IMR-90 (cell line): ENCODE measurements at regions not wholly inside any gene's neighbourhood (a gene's known extent, or its start where the extent isn't known, plus 50 kb on each side); places are given as distances from the start of the nearest gene placed in this dataset.

ENCODE experiments used
- ATAC-seq: fragments of 200-7000 bp; cut with Tn5 transposase; 2 replicates; pipeline ENCODE4 v1.9.1; 2020; ENCODE audit warnings: low read depth, mild to moderate bottlenecking, moderate library complexity
- BruUV-seq: library from RNA; stranded (reverse); fragments of 400-500 nt; replicated peaks from 2 replicates; lab custom pipeline; 2021; lab: Mats Ljungman, UMichigan
- CTCF ChIA-PET: fragments of 300-600 bp; formaldehyde crosslinking; extraction: SDS; loops from one replicate; lab custom pipeline; 2021; ENCODE audit warnings: antibody characterized with exemption; lab: Yijun Ruan, JAX
- POLR2A ChIA-PET: fragments of 300-600 bp; sonication (Branson Sonifier 250); formaldehyde crosslinking; loops from one replicate; lab custom pipeline; 2022; ENCODE audit warnings: antibody characterized with exemption; ENCODE audit not compliant: unreplicated experiment; lab: Charles Lee
- DNase-seq: peaks from one replicate; pipeline ENCODE4 v3.0.0; 2013
- H2AFZ ChIP-seq: replicated peaks from 2 replicates; pipeline ENCODE3; 2013; ENCODE audit warnings: low read length, mild to moderate bottlenecking; ENCODE audit not compliant: poor library complexity
- H2AK5ac ChIP-seq: 2 replicates; pipeline ENCODE4 v1.6.1; 2013; ENCODE audit warnings: low read depth, low read length, inconsistent platforms
- H2AK9ac ChIP-seq: replicated peaks from 2 replicates; pipeline ENCODE3; 2013; ENCODE audit warnings: mild to moderate bottlenecking, low read depth, low read length, moderate library complexity; ENCODE audit not compliant: poor library complexity
- H2BK120ac ChIP-seq: 2 replicates; pipeline ENCODE4 v1.6.1; 2013; ENCODE audit warnings: low read depth, low read length, inconsistent platforms
- H2BK15ac ChIP-seq: 3 replicates; pipeline ENCODE4 v1.6.1; 2013; ENCODE audit warnings: low read depth, low read length, inconsistent platforms
- H2BK20ac ChIP-seq: 2 replicates; pipeline ENCODE4 v1.6.1; 2013; ENCODE audit warnings: low read depth, mild to moderate bottlenecking, inconsistent platforms, low read length, moderate library complexity
- H2BK5ac ChIP-seq: 2 replicates; pipeline ENCODE4 v1.6.1; 2013; ENCODE audit warnings: mild to moderate bottlenecking, low read depth, low read length, inconsistent platforms; ENCODE audit not compliant: poor library complexity, severe bottlenecking
- H3K14ac ChIP-seq: replicated peaks from 2 replicates; pipeline ENCODE4 v1.6.1; 2013; ENCODE audit warnings: low read depth, low read length, inconsistent platforms
- H3K18ac ChIP-seq: 2 replicates; pipeline ENCODE4 v1.6.1; 2013; ENCODE audit warnings: low read depth, low read length, control low read depth
- H3K23ac ChIP-seq: 2 replicates; pipeline ENCODE4 v1.6.1; 2013; ENCODE audit warnings: low read depth, low read length, inconsistent platforms
- H3K27ac ChIP-seq: 2 replicates; pipeline ENCODE4 v1.5.1; 2013; ENCODE audit warnings: mild to moderate bottlenecking, control low read depth, low read length; ENCODE audit not compliant: insufficient read depth
- H3K27me3 ChIP-seq: 2 replicates; pipeline ENCODE4 v1.6.1; 2013; ENCODE audit warnings: low read length; ENCODE audit not compliant: control insufficient read depth, insufficient read depth
- H3K36me3 ChIP-seq: 2 replicates; pipeline ENCODE4 v1.6.1; 2013; ENCODE audit warnings: low read length, mixed read lengths; ENCODE audit not compliant: control insufficient read depth, insufficient read depth
- H3K4ac ChIP-seq: 2 replicates; pipeline ENCODE4 v1.6.1; 2013; ENCODE audit warnings: low read depth, low read length, inconsistent platforms
- H3K4me1 ChIP-seq: 2 replicates; pipeline ENCODE4 v1.6.1; 2013; ENCODE audit warnings: low read length, mixed read lengths; ENCODE audit not compliant: control insufficient read depth, insufficient read depth
- H3K4me2 ChIP-seq: 2 replicates; pipeline ENCODE4 v1.6.1; 2013; ENCODE audit warnings: low read depth, mild to moderate bottlenecking, control low read depth, low read length, moderate library complexity
- H3K4me3 ChIP-seq: 2 replicates; pipeline ENCODE4 v1.5.1; 2013; ENCODE audit warnings: low read depth, mild to moderate bottlenecking, control low read depth, low read length, moderate library complexity; ENCODE audit not compliant: insufficient read depth
- H3K56ac ChIP-seq: 2 replicates; pipeline ENCODE4 v1.6.1; 2013; ENCODE audit warnings: low read length, inconsistent platforms; ENCODE audit not compliant: insufficient read depth; ENCODE audit errors: extremely low read depth
- H3K79me1 ChIP-seq, 2 experiments: 2 replicates each; pipeline ENCODE4 v1.6.1; 2013; ENCODE audit warnings: low read length in 2 of 2, inconsistent platforms in 1 of 2, low read depth in 1 of 2
- H3K9ac ChIP-seq: 2 replicates; pipeline ENCODE4 v1.6.1; 2013; ENCODE audit warnings: low read depth, low read length, control low read depth
- H3K9me1 ChIP-seq: 2 replicates; pipeline ENCODE4 v1.6.1; 2013; ENCODE audit warnings: low read length, inconsistent platforms; ENCODE audit not compliant: insufficient read depth
- H3K9me3 ChIP-seq: 2 replicates; pipeline ENCODE4 v1.6.1; 2013; ENCODE audit warnings: low read length; ENCODE audit not compliant: control insufficient read depth, insufficient read depth
- H4K20me1 ChIP-seq: 2 replicates; pipeline ENCODE4 v1.6.1; 2013; ENCODE audit warnings: low read length, inconsistent platforms; ENCODE audit not compliant: insufficient read depth
- H4K5ac ChIP-seq: 2 replicates; pipeline ENCODE4 v1.6.1; 2013; ENCODE audit warnings: mild to moderate bottlenecking, low read depth, low read length, control low read depth
- H4K8ac ChIP-seq, 2 experiments: 2 replicates each; pipeline ENCODE4 v1.6.1; 2013; ENCODE audit warnings: low read depth in 2 of 2, low read length in 2 of 2, control low read depth in 1 of 2, inconsistent platforms in 1 of 2
- H4K91ac ChIP-seq: 2 replicates; pipeline ENCODE4 v1.6.1; 2013; ENCODE audit warnings: low read depth, low read length, inconsistent platforms; ENCODE audit not compliant: insufficient read depth
- BHLHE40 ChIP-seq: fragments of 150-350 bp; IDR thresholded peaks from 2 replicates; pipeline ENCODE4 v1.6.1; 2016; ENCODE audit warnings: mild to moderate bottlenecking, low read depth, low read length
- CHD1 ChIP-seq: IDR thresholded peaks from 2 replicates; pipeline ENCODE4 v1.6.1; 2012; ENCODE audit warnings: low read depth, low read length, improper control_type of control experiment
- FOS ChIP-seq: fragments of 150-350 bp; IDR thresholded peaks from 2 replicates; pipeline ENCODE4 v1.6.1; 2016; ENCODE audit warnings: low read depth, low read length
- MAFK ChIP-seq: IDR thresholded peaks from 2 replicates; pipeline ENCODE4 v1.6.1; 2012; ENCODE audit warnings: low read depth, low read length, improper control_type of control experiment
- MAZ ChIP-seq: IDR thresholded peaks from 2 replicates; pipeline ENCODE4 v1.6.1; 2012; ENCODE audit warnings: low read depth, mild to moderate bottlenecking, low read length, improper control_type of control experiment, moderate library complexity, borderline replicate concordance
- MXI1 ChIP-seq: IDR thresholded peaks from 2 replicates; pipeline ENCODE4 v1.6.1; 2012; ENCODE audit warnings: low read depth, mild to moderate bottlenecking, low read length, moderate library complexity, borderline replicate concordance
- NFE2L2 ChIP-seq: fragments of 150-350 bp; IDR thresholded peaks from 2 replicates; pipeline ENCODE4 v1.6.1; 2016; ENCODE audit warnings: low read depth, mild to moderate bottlenecking, low read length
- RAD21 ChIP-seq: IDR thresholded peaks from 2 replicates; pipeline ENCODE4 v1.6.1; 2012; ENCODE audit warnings: low read length, improper control_type of control experiment
- RCOR1 ChIP-seq: IDR thresholded peaks from 2 replicates; pipeline ENCODE4 v1.6.1; 2012; ENCODE audit warnings: mild to moderate bottlenecking, low read length, improper control_type of control experiment; ENCODE audit not compliant: insufficient replicate concordance
- SMC3 ChIP-seq: fragments of 150-350 bp; IDR thresholded peaks from 2 replicates; pipeline ENCODE4 v1.6.1; 2016; ENCODE audit warnings: low read depth, mild to moderate bottlenecking, antibody characterized with exemption, low read length, moderate library complexity
- WGBS, 2 experiments: methylation state at CpG; one replicate each; pipeline versions ENCODE4 v1.1.5 to v1.1.7; 2013; ENCODE audit warnings: missing lambda C conversion rate in 2 of 2; ENCODE audit not compliant: insufficient read length in 1 of 2; ENCODE audit errors: extremely low coverage in 2 of 2; 5-methylcytosine and 5-hydroxymethylcytosine counted together
- dilution Hi-C: fragments of 300-500 bp; cut with HindIII; formaldehyde crosslinking; loops from one replicate; pipeline ENCODE4 v1.14.3; 2018; ENCODE audit warnings: low sequenced_read_pairs; ENCODE audit not compliant: unreplicated experiment
- in situ Hi-C: fragments of 300-500 bp; cut with MboI; formaldehyde crosslinking; loops from 3 replicates; pipeline ENCODE4 v1.14.3; 2019; ENCODE audit warnings: low sequenced_read_pairs, inconsistent platforms, mixed read lengths
- intact Hi-C: fragments of 100-400 bp; cut with micrococcal nuclease; formaldehyde crosslinking; loops from 2 replicates; pipeline ENCODE4 v1.10.0; 2022
- TF ChIP-seq, protein P1 (sequence below): conservative IDR thresholded peaks from 2 replicates; pipeline ENCODE4 v1.5.1; 2012; ENCODE audit warnings: mild to moderate bottlenecking, low read depth, low read length, improper control_type of control experiment
- TF ChIP-seq, protein P2 (sequence below): fragments of 150-350 bp; IDR thresholded peaks from 2 replicates; pipeline ENCODE4 v1.6.1; 2017; ENCODE audit warnings: mild to moderate bottlenecking, antibody characterized with exemption, low read length, low read depth
- TF ChIP-seq, protein P3 (sequence below): fragments of 150-350 bp; IDR thresholded peaks from 2 replicates; pipeline ENCODE4 v1.6.1; 2016; ENCODE audit warnings: low read depth, mild to moderate bottlenecking, low read length, moderate library complexity, borderline replicate concordance

DNA sequence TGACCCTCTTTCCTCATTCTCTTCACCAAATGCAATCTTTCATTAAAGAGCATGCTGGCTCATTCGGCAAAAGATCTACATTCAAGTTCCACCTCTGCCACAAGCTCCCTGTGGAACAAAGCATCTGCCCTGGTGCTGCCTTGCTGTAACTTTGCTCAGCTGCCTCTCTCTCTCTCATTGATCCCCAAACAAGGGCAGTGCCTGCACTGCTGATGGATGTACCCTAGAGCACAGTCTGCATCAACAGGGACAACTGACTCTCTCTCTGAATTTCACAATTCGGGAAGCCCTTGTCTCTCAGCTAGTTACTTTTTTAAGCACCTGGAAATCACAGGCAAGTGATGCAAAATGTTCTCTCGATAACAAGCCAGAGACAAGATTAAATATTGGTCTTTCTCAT lies 174.0 kb upstream of the DIO2 start:
- Histone ChIP-seq H3K14ac (no peak overlapping the region), H3K4me3 (no peak overlapping the region), H2BK5ac (no peak overlapping the region), H3K36me3 (no peaks in the 10 kb centered on the region), H2AK9ac (no peak overlapping the region), H3K9me3 (no peaks in the 10 kb centered on the region), H4K91ac (peak overlapping the region; percentile 80), H3K4ac (peak overlapping the region; percentile 30; the same call in 1 of the 2 replicates), H2BK120ac (peak overlapping the region; percentile 8), H3K4me2 (no peak overlapping the region), H4K20me1 (no peaks in the 10 kb centered on the region), H3K27ac (no peak overlapping the region), H3K23ac (no peak overlapping the region), H2AK5ac (peak overlapping the region; percentile 6; the same call in 1 of the 2 replicates), H4K5ac (no peak overlapping the region), H3K9me1 (peaks cover 4% of the 10 kb centered on the region; the same call in 1 of the 2 replicates), H4K8ac (peak overlapping the region in 1 of 2 experiments; percentile 18; a peak in 3 of 4 replicates), H2BK20ac (peak overlapping the region; percentile 50; the same call in 1 of the 2 replicates), H3K18ac (no peak overlapping the region), H3K56ac (no peak overlapping the region), H2BK15ac (peak overlapping the region; percentile 66; the same call in 2 of the 3 replicates), H3K9ac (no peak overlapping the region), H2AFZ (no peak overlapping the region), H3K79me1 (no peaks in the 10 kb centered on the region), H3K27me3 (no peaks in the 10 kb centered on the region), H3K4me1 (peaks cover 8% of the 10 kb centered on the region)
- ATAC-seq = no peak
- POLR2A ChIA-PET = no interaction called here
- no peak for DNase-seq
- in situ Hi-C loops (no loop called here), intact Hi-C loops (loop anchor here (5.0 kb wide), 1 partner anchor 173 kb away; the partner anchor contains the start of gene DIO2), dilution Hi-C loops (no loop called here)
- TF ChIP-seq, protein P1, sequence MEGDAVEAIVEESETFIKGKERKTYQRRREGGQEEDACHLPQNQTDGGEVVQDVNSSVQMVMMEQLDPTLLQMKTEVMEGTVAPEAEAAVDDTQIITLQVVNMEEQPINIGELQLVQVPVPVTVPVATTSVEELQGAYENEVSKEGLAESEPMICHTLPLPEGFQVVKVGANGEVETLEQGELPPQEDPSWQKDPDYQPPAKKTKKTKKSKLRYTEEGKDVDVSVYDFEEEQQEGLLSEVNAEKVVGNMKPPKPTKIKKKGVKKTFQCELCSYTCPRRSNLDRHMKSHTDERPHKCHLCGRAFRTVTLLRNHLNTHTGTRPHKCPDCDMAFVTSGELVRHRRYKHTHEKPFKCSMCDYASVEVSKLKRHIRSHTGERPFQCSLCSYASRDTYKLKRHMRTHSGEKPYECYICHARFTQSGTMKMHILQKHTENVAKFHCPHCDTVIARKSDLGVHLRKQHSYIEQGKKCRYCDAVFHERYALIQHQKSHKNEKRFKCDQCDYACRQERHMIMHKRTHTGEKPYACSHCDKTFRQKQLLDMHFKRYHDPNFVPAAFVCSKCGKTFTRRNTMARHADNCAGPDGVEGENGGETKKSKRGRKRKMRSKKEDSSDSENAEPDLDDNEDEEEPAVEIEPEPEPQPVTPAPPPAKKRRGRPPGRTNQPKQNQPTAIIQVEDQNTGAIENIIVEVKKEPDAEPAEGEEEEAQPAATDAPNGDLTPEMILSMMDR = no peak
- TF ChIP-seq, protein P2, sequence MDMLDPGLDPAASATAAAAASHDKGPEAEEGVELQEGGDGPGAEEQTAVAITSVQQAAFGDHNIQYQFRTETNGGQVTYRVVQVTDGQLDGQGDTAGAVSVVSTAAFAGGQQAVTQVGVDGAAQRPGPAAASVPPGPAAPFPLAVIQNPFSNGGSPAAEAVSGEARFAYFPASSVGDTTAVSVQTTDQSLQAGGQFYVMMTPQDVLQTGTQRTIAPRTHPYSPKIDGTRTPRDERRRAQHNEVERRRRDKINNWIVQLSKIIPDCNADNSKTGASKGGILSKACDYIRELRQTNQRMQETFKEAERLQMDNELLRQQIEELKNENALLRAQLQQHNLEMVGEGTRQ = no peak
- TF ChIP-seq MAFK (no peak), FOS (no peak), RCOR1 (no peak), NFE2L2 (no peak), BHLHE40 (no peak), MXI1 (no peak), RAD21 (no peak), MAZ (no peak), SMC3 (no peak), CHD1 (no peak)
- TF ChIP-seq, protein P3, sequence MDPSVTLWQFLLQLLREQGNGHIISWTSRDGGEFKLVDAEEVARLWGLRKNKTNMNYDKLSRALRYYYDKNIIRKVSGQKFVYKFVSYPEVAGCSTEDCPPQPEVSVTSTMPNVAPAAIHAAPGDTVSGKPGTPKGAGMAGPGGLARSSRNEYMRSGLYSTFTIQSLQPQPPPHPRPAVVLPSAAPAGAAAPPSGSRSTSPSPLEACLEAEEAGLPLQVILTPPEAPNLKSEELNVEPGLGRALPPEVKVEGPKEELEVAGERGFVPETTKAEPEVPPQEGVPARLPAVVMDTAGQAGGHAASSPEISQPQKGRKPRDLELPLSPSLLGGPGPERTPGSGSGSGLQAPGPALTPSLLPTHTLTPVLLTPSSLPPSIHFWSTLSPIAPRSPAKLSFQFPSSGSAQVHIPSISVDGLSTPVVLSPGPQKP = no peak
- 100% methylated on average over 1 of the region's 3 CpGs; no CpG with 5 or more reads in 1 of the 2 experiments for WGBS, 2 experiments
- no TSS peak for BruUV-seq
- CTCF ChIA-PET = interaction anchor here (1.0 kb wide), 1 partner anchor 11 kb away, joined by 3 read pairs; no protein-coding TSS in a partner anchor
